ENCODE measurements at regions not wholly inside any gene's neighbourhood (a gene's known extent, or its start where the extent isn't known, plus 50 kb on each side); places are given as distances from the start of the nearest gene placed in this dataset.

- TF ChIP-seq NCOR1 (IDR thresholded peaks at IDR 0.05; ENCODE audit: borderline replicate concordance, low read length) (no peak), ZNF552 (CRISPR knock-in tag; IDR thresholded peaks at IDR 0.05; ENCODE audit: borderline replicate concordance) (no peak), SIN3B (IDR thresholded peaks at IDR 0.05; ENCODE audit: low read length) (no peak)
- TF ChIP-seq, protein P1, sequence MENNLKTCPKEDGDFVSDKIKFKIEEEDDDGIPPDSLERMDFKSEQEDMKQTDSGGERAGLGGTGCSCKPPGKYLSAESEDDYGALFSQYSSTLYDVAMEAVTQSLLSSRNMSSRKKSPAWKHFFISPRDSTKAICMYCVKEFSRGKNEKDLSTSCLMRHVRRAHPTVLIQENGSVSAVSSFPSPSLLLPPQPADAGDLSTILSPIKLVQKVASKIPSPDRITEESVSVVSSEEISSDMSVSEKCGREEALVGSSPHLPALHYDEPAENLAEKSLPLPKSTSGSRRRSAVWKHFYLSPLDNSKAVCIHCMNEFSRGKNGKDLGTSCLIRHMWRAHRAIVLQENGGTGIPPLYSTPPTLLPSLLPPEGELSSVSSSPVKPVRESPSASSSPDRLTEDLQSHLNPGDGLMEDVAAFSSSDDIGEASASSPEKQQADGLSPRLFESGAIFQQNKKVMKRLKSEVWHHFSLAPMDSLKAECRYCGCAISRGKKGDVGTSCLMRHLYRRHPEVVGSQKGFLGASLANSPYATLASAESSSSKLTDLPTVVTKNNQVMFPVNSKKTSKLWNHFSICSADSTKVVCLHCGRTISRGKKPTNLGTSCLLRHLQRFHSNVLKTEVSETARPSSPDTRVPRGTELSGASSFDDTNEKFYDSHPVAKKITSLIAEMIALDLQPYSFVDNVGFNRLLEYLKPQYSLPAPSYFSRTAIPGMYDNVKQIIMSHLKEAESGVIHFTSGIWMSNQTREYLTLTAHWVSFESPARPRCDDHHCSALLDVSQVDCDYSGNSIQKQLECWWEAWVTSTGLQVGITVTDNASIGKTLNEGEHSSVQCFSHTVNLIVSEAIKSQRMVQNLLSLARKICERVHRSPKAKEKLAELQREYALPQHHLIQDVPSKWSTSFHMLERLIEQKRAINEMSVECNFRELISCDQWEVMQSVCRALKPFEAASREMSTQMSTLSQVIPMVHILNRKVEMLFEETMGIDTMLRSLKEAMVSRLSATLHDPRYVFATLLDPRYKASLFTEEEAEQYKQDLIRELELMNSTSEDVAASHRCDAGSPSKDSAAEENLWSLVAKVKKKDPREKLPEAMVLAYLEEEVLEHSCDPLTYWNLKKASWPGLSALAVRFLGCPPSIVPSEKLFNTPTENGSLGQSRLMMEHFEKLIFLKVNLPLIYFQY (CRISPR knock-in tag; IDR thresholded peaks at IDR 0.05; ENCODE audit: borderline replicate concordance) = no peak
- TF ChIP-seq, protein P2, sequence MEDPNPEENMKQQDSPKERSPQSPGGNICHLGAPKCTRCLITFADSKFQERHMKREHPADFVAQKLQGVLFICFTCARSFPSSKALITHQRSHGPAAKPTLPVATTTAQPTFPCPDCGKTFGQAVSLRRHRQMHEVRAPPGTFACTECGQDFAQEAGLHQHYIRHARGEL (CRISPR knock-in tag; IDR thresholded peaks at IDR 0.05) = no peak
Observed at GRCh38 chr17:69818467-69818866, 256.6 kb upstream of the KCNJ16 start (continued).

DNA sequence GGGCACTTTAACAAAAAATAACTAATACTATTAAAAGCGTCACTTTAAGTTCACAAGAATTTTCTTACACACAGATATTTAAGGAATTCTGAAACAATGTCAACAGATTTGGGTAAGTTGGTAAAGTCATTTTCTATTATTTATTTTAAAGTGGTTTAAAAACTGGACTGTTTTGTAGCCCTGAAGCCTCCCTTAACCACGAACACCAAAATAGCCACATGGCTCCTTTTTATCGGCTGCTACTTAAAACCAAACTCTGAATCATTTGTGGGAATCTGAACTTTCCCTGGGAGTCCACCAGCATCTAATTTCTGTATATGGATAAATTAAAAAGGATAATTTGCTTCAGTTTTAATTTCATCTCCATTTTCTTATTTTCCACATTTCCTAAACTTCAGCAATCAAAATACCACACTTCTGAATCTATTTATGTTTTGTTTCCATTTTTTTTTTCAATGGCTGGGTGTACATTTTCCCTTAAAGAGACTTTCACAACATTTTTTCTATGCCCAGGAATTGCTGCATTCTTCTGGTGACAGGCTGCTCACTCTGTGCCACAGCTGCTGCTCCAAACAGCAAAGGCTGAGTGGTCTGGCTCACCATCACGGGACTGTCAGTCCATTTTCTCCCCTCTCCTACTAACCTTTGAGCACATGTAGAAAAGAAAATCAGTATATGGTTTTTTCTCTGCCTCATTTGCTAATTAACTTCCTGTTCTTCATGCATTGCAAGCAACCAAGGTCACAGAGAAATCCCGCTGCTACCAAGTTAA, 255.5 kb upstream of the KCNJ16 start:
- 13% methylated on average over 5 of the region's 5 CpGs for WGBS (ENCODE audit: low lambda C conversion rate)
- CTCF ChIA-PET (ENCODE audit: low intra/inter-chr PET ratio, low total read pairs) = no interaction called here
- Histone ChIP-seq H3K4me3 (replicated peaks in 1 of 3; ENCODE audit: insufficient read depth in 1 of 3, low read depth in 2 of 3, low read length in 3 of 3) (no peak overlapping the region), H3K27me3 (ENCODE audit: control insufficient read depth in 1 of 2, insufficient read depth in 2 of 2, low read length in 2 of 2) (no peaks in the 10 kb centered on the region), H3K4me2 (ENCODE audit: low read depth, low read length) (no peak overlapping the region), H4K20me1 (ENCODE audit: insufficient read depth, low read length) (no peaks in the 10 kb centered on the region), H3K27ac (ENCODE audit: extremely low read length, insufficient read depth, low read length) (no peak overlapping the region), H3K9ac (ENCODE audit: insufficient read depth, low read depth, low read length) (no peak overlapping the region), H3K79me2 (ENCODE audit: insufficient read depth, low read length) (no peaks in the 10 kb centered on the region), H3K36me3 (replicated peaks in 1 of 2; ENCODE audit: control insufficient read depth in 1 of 2, insufficient read depth in 2 of 2, low read length in 2 of 2) (no peaks in the 10 kb centered on the region), H2AFZ (ENCODE audit: low read length) (no peak overlapping the region), H3K9me3 (ENCODE audit: low read length) (peaks cover 95% of the 10 kb centered on the region), H3K4me1 (ENCODE audit: insufficient read depth, low read length) (no peaks in the 10 kb centered on the region)
- ATAC-seq (no peak), FAIRE-seq (no peak), DNase-seq (ENCODE audit: low spot score) (no peak)
- TF ChIP-seq, protein P3, sequence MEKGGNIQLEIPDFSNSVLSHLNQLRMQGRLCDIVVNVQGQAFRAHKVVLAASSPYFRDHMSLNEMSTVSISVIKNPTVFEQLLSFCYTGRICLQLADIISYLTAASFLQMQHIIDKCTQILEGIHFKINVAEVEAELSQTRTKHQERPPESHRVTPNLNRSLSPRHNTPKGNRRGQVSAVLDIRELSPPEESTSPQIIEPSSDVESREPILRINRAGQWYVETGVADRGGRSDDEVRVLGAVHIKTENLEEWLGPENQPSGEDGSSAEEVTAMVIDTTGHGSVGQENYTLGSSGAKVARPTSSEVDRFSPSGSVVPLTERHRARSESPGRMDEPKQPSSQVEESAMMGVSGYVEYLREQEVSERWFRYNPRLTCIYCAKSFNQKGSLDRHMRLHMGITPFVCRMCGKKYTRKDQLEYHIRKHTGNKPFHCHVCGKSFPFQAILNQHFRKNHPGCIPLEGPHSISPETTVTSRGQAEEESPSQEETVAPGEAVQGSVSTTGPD (CRISPR knock-in tag; IDR thresholded peaks at IDR 0.05) = no peak
- TF ChIP-seq TP53 (CRISPR knock-in tag; conservative IDR thresholded peaks at IDR 0.05) = no peak
- TF ChIP-seq, protein P4, sequence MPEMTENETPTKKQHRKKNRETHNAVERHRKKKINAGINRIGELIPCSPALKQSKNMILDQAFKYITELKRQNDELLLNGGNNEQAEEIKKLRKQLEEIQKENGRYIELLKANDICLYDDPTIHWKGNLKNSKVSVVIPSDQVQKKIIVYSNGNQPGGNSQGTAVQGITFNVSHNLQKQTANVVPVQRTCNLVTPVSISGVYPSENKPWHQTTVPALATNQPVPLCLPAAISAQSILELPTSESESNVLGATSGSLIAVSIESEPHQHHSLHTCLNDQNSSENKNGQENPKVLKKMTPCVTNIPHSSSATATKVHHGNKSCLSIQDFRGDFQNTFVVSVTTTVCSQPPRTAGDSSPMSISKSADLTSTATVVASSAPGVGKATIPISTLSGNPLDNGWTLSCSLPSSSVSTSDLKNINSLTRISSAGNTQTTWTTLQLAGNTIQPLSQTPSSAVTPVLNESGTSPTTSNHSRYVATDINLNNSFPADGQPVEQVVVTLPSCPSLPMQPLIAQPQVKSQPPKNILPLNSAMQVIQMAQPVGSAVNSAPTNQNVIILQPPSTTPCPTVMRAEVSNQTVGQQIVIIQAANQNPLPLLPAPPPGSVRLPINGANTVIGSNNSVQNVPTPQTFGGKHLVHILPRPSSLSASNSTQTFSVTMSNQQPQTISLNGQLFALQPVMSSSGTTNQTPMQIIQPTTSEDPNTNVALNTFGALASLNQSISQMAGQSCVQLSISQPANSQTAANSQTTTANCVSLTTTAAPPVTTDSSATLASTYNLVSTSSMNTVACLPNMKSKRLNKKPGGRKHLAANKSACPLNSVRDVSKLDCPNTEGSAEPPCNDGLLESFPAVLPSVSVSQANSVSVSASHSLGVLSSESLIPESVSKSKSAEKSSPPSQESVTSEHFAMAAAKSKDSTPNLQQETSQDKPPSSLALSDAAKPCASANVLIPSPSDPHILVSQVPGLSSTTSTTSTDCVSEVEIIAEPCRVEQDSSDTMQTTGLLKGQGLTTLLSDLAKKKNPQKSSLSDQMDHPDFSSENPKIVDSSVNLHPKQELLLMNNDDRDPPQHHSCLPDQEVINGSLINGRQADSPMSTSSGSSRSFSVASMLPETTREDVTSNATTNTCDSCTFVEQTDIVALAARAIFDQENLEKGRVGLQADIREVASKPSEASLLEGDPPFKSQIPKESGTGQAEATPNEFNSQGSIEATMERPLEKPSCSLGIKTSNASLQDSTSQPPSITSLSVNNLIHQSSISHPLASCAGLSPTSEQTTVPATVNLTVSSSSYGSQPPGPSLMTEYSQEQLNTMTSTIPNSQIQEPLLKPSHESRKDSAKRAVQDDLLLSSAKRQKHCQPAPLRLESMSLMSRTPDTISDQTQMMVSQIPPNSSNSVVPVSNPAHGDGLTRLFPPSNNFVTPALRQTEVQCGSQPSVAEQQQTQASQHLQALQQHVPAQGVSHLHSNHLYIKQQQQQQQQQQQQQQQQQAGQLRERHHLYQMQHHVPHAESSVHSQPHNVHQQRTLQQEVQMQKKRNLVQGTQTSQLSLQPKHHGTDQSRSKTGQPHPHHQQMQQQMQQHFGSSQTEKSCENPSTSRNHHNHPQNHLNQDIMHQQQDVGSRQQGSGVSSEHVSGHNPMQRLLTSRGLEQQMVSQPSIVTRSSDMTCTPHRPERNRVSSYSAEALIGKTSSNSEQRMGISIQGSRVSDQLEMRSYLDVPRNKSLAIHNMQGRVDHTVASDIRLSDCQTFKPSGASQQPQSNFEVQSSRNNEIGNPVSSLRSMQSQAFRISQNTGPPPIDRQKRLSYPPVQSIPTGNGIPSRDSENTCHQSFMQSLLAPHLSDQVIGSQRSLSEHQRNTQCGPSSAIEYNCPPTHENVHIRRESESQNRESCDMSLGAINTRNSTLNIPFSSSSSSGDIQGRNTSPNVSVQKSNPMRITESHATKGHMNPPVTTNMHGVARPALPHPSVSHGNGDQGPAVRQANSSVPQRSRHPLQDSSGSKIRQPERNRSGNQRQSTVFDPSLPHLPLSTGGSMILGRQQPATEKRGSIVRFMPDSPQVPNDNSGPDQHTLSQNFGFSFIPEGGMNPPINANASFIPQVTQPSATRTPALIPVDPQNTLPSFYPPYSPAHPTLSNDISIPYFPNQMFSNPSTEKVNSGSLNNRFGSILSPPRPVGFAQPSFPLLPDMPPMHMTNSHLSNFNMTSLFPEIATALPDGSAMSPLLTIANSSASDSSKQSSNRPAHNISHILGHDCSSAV (CRISPR knock-in tag; IDR thresholded peaks at IDR 0.05; ENCODE audit: borderline replicate concordance) = no peak
- intact Hi-C loops (cut with micrococcal nuclease; ENCODE audit: unreplicated experiment) (no loop called here), in situ Hi-C loops (cut with HindIII; ENCODE audit: extremely low pct_ligation_motif_present, low pct_unique_long_range_greater_than_20kb) (no loop called here)
- POLR2A ChIA-PET = no interaction called here
- no TSS peak for BruUV-seq (replicated peaks)

Data from HepG2 (cell line).